GM12878 (cell line): ENCODE measurements at regions not wholly inside any gene's neighbourhood (a gene's known extent, or its start where the extent isn't known, plus 50 kb on each side); places are given as distances from the start of the nearest gene placed in this dataset.

ENCODE experiments used
- ATAC-seq: fragments of 200-7000 bp; cut with Tn5 transposase; 3 replicates; pipeline ENCODE4 v1.9.1; 2020; ENCODE audit warnings: mild to moderate bottlenecking, moderate library complexity
- BruUV-seq: library from RNA; stranded (reverse); fragments of 400-500 nt; replicated peaks from 2 replicates; lab custom pipeline; 2021; lab: Mats Ljungman, UMichigan
- CTCF ChIA-PET: fragments of 300-600 bp; sonication (Branson Sonifier 250); formaldehyde crosslinking; extraction: SDS; loops from one replicate; lab custom pipeline; 2021; ENCODE audit warnings: inconsistent platforms; lab: Yijun Ruan, JAX
- POLR2A ChIA-PET: fragments of 350-600 bp; formaldehyde crosslinking; extraction: SDS; loops from one replicate; lab custom pipeline; 2021; ENCODE audit warnings: inconsistent platforms; lab: Charles Lee
- RAD21 ChIA-PET: fragments of 300-600 bp; sonication (Branson Sonifier 250); formaldehyde crosslinking; loops from one replicate; lab custom pipeline; 2023; ENCODE audit warnings: antibody characterized with exemption; ENCODE audit not compliant: unreplicated experiment; lab: Charles Lee
- SMC1A ChIA-PET: fragments of 300-600 bp; sonication (Branson Sonifier 250); formaldehyde crosslinking; loops from one replicate; lab custom pipeline; 2023; ENCODE audit not compliant: unreplicated experiment, uncharacterized antibody; lab: Charles Lee
- DNase-seq: peaks from one replicate; pipeline ENCODE4 v3.0.0-alpha.2; 2011; ENCODE audit warnings: low read depth, low spot score
- FAIRE-seq: peaks from 3 replicates; lab custom pipeline; 2011; peaks lifted over from hg19 to GRCh38; lab: Jason Lieb, UNC
- H2AFZ ChIP-seq: 2 replicates; pipeline ENCODE4 v1.6.0; 2011; ENCODE audit warnings: low read depth, low read length, control low read depth; ENCODE audit not compliant: control insufficient read depth
- H3K27ac ChIP-seq: 2 replicates; pipeline ENCODE4 v1.5.1; 2011; ENCODE audit warnings: control low read depth; ENCODE audit not compliant: control insufficient read depth, insufficient read depth
- H3K27me3 ChIP-seq, 2 experiments: replicated peaks in 1 of 2; 2 replicates each; pipeline versions ENCODE4 v1.6.0 to v1.6.1; 2011; ENCODE audit warnings: low read length in 1 of 2; ENCODE audit not compliant: control insufficient read depth in 2 of 2, insufficient read depth in 2 of 2
- H3K36me3 ChIP-seq, 2 experiments: 2 replicates each; pipeline ENCODE4 v1.5.1; 2011; ENCODE audit warnings: low read length in 1 of 2; ENCODE audit not compliant: control insufficient read depth in 2 of 2, insufficient read depth in 2 of 2
- H3K4me1 ChIP-seq: 2 replicates; pipeline ENCODE4 v1.6.1; 2011; ENCODE audit warnings: mild to moderate bottlenecking, low read length, moderate library complexity, mixed read lengths; ENCODE audit not compliant: control insufficient read depth, insufficient read depth
- H3K4me2 ChIP-seq: 2 replicates; pipeline ENCODE4 v1.6.0; 2011; ENCODE audit warnings: control low read depth; ENCODE audit not compliant: control insufficient read depth, insufficient read depth
- H3K4me3 ChIP-seq: fragments of 200-600 bp; sonication (generic); 2 replicates; pipeline ENCODE4 v1.5.1; 2016
- H3K79me2 ChIP-seq: 2 replicates; pipeline ENCODE4 v1.6.0; 2011; ENCODE audit warnings: low read length; ENCODE audit not compliant: control insufficient read depth, insufficient read depth
- H3K9ac ChIP-seq: 2 replicates; pipeline ENCODE4 v1.8.0; 2011; ENCODE audit warnings: low read length, control low read depth, mixed read lengths; ENCODE audit not compliant: control insufficient read depth, insufficient read depth
- H3K9me3 ChIP-seq: replicated peaks from 3 replicates; pipeline ENCODE4 v1.5.1; 2011; ENCODE audit warnings: mild to moderate bottlenecking, low read length; ENCODE audit not compliant: control insufficient read depth, insufficient read depth
- H4K20me1 ChIP-seq: 2 replicates; pipeline ENCODE4 v1.6.0; 2011; ENCODE audit not compliant: control insufficient read depth, insufficient read depth
- RAD21 ChIP-seq: IDR thresholded peaks from 2 replicates; pipeline ENCODE4 v1.6.1; 2011; ENCODE audit warnings: mild to moderate bottlenecking, low read depth, low read length, moderate library complexity; ENCODE audit not compliant: insufficient read depth
- SMC3 ChIP-seq: IDR thresholded peaks from 2 replicates; pipeline ENCODE4 v1.6.1; 2011; ENCODE audit warnings: low read length, improper control_type of control experiment, borderline replicate concordance
- TCF3 ChIP-seq: IDR thresholded peaks from 2 replicates; pipeline ENCODE4 v1.6.1; 2012; ENCODE audit warnings: low read depth, mild to moderate bottlenecking, low read length, borderline replicate concordance; ENCODE audit not compliant: insufficient read depth
- ZNF274 ChIP-seq: IDR thresholded peaks from one replicate; pipeline ENCODE4 v1.8.0; 2011; ENCODE audit not compliant: insufficient read length, insufficient read depth
- WGBS: methylation state at CpG from one replicate; pipeline ENCODE4 v1.1.6; 2016; ENCODE audit warnings: low lambda C conversion rate; ENCODE audit not compliant: insufficient replicate concordance, insufficient coverage; ENCODE audit errors: missing lambda C conversion rate; 5-methylcytosine and 5-hydroxymethylcytosine counted together
- in situ Hi-C: fragments of 300-500 bp; cut with MboI; formaldehyde crosslinking; loops from 9 replicates; pipeline ENCODE4 v1.14.3; 2018; ENCODE audit warnings: mixed read lengths
- intact Hi-C: fragments of 100-400 bp; cut with micrococcal nuclease; formaldehyde crosslinking; loops from one replicate; pipeline ENCODE4 v1.14.2; 2022; ENCODE audit not compliant: unreplicated experiment
- TF ChIP-seq, protein P1 (sequence below): fragments of 450-650 bp; formaldehyde crosslinking; IDR thresholded peaks from 2 replicates; pipeline ENCODE4 v1.4.0; 2022; ENCODE audit warnings: mild to moderate bottlenecking, moderate library complexity
- TF ChIP-seq, protein P2 (sequence below): fragments of 150-350 bp; IDR thresholded peaks from 2 replicates; pipeline ENCODE4 v1.6.1; 2014; ENCODE audit warnings: mild to moderate bottlenecking, low read depth, low read length
- TF ChIP-seq, protein P3 (sequence below): IDR thresholded peaks from 2 replicates; pipeline ENCODE4 v1.6.1; 2011; ENCODE audit warnings: borderline replicate concordance, low read depth, mild to moderate bottlenecking, moderate library complexity, low read length; ENCODE audit not compliant: insufficient read depth, poor library complexity, severe bottlenecking
- TF ChIP-seq, protein P4 (sequence below): fragments of 450-650 bp; IDR thresholded peaks from 2 replicates; pipeline ENCODE4 v1.6.1; 2018; ENCODE audit warnings: borderline replicate concordance, mild to moderate bottlenecking; ENCODE audit not compliant: partially characterized antibody
- TF ChIP-seq, protein P5 (sequence below): fragments of 450-650 bp; formaldehyde crosslinking; IDR thresholded peaks from 2 replicates; pipeline ENCODE4 v1.4.0; 2020; ENCODE audit warnings: mild to moderate bottlenecking, moderate library complexity

DNA sequence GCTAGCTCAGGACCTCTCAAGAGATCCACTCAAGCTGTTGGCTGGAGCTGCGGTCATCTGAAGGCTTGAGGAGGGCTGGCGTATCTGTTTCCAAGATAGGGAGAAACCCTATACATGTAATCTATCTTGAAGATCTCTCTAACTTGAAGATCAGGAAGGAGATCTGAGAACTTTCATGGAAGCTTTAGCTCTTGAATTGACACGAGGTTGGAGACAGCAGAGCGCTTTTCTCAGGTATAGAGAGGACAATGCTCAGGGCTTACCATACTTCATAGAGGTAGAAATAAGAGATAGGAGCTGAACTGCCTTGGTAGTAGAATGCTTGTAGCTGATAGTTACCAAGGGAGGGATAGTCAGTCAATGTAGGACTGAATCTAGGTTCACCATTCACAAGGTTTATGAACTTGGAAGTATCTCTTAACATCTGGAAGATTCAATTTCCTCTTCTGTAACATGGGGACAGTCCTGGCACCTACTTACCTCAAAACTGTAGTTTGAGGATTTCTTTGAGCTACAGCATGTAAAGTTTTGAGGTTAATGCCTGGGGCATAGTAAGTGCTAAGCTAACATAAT is 267.0 kb upstream of the MAF start:
- SMC1A ChIA-PET: no interaction called here
- no peak for DNase-seq
- POLR2A ChIA-PET: no interaction called here
- H3K4me1 ChIP-seq: no peaks in the 10 kb centered on the region
- no peak for FAIRE-seq
- no peak overlapping the region for H2AFZ ChIP-seq
- no peak overlapping the region for H3K9ac ChIP-seq
- H3K79me2 ChIP-seq: no peaks in the 10 kb centered on the region
- no peaks in the 10 kb centered on the region for H4K20me1 ChIP-seq
- no peaks in the 10 kb centered on the region; the same call in 2 of the 3 replicates for H3K9me3 ChIP-seq
- no peak overlapping the region for H3K4me2 ChIP-seq
- no TSS peak for BruUV-seq
- H3K27me3 ChIP-seq: no peaks in the 10 kb centered on the region
- CTCF ChIA-PET: no interaction called here
- WGBS: 21% methylated on average over 4 of the region's 4 CpGs
- in situ Hi-C loops: no loop called here
- H3K4me3 ChIP-seq: no peak overlapping the region
- H3K27ac ChIP-seq: no peak overlapping the region
- intact Hi-C loops: no loop called here
- H3K36me3 ChIP-seq: no peaks in the 10 kb centered on the region
- ATAC-seq: no peak
- RAD21 ChIA-PET: no interaction called here
- TF ChIP-seq, protein P1, sequence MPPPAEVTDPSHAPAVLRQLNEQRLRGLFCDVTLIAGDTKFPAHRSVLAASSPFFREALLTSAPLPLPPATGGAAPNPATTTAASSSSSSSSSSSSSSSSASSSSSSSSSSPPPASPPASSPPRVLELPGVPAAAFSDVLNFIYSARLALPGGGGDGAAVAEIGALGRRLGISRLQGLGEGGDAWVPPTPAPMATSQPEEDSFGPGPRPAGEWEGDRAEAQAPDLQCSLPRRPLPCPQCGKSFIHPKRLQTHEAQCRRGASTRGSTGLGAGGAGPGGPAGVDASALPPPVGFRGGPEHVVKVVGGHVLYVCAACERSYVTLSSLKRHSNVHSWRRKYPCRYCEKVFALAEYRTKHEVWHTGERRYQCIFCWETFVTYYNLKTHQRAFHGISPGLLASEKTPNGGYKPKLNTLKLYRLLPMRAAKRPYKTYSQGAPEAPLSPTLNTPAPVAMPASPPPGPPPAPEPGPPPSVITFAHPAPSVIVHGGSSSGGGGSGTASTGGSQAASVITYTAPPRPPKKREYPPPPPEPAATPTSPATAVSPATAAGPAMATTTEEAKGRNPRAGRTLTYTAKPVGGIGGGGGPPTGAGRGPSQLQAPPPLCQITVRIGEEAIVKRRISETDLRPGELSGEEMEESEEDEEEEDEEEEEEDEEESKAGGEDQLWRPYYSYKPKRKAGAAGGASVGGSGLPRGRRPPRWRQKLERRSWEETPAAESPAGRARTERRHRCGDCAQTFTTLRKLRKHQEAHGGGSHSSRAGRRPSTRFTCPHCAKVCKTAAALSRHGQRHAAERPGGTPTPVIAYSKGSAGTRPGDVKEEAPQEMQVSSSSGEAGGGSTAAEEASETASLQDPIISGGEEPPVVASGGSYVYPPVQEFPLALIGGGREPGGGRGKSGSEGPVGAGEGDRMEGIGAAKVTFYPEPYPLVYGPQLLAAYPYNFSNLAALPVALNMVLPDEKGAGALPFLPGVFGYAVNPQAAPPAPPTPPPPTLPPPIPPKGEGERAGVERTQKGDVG (CRISPR knock-in tag): no peak
- TF ChIP-seq, protein P2, sequence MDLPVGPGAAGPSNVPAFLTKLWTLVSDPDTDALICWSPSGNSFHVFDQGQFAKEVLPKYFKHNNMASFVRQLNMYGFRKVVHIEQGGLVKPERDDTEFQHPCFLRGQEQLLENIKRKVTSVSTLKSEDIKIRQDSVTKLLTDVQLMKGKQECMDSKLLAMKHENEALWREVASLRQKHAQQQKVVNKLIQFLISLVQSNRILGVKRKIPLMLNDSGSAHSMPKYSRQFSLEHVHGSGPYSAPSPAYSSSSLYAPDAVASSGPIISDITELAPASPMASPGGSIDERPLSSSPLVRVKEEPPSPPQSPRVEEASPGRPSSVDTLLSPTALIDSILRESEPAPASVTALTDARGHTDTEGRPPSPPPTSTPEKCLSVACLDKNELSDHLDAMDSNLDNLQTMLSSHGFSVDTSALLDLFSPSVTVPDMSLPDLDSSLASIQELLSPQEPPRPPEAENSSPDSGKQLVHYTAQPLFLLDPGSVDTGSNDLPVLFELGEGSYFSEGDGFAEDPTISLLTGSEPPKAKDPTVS: no peak
- TF ChIP-seq, protein P3, sequence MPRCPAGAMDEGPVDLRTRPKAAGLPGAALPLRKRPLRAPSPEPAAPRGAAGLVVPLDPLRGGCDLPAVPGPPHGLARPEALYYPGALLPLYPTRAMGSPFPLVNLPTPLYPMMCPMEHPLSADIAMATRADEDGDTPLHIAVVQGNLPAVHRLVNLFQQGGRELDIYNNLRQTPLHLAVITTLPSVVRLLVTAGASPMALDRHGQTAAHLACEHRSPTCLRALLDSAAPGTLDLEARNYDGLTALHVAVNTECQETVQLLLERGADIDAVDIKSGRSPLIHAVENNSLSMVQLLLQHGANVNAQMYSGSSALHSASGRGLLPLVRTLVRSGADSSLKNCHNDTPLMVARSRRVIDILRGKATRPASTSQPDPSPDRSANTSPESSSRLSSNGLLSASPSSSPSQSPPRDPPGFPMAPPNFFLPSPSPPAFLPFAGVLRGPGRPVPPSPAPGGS: no peak
- TF ChIP-seq ZNF274 (no peak), SMC3 (no peak), RAD21 (no peak), TCF3 (no peak)
- TF ChIP-seq, protein P4, sequence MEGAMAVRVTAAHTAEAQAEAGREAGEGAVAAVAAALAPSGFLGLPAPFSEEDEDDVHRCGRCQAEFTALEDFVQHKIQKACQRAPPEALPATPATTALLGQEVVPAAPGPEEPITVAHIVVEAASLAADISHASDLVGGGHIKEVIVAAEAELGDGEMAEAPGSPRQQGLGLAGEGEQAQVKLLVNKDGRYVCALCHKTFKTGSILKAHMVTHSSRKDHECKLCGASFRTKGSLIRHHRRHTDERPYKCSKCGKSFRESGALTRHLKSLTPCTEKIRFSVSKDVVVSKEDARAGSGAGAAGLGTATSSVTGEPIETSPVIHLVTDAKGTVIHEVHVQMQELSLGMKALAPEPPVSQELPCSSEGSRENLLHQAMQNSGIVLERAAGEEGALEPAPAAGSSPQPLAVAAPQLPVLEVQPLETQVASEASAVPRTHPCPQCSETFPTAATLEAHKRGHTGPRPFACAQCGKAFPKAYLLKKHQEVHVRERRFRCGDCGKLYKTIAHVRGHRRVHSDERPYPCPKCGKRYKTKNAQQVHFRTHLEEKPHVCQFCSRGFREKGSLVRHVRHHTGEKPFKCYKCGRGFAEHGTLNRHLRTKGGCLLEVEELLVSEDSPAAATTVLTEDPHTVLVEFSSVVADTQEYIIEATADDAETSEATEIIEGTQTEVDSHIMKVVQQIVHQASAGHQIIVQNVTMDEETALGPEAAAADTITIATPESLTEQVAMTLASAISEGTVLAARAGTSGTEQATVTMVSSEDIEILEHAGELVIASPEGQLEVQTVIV: no peak
- TF ChIP-seq, protein P5, sequence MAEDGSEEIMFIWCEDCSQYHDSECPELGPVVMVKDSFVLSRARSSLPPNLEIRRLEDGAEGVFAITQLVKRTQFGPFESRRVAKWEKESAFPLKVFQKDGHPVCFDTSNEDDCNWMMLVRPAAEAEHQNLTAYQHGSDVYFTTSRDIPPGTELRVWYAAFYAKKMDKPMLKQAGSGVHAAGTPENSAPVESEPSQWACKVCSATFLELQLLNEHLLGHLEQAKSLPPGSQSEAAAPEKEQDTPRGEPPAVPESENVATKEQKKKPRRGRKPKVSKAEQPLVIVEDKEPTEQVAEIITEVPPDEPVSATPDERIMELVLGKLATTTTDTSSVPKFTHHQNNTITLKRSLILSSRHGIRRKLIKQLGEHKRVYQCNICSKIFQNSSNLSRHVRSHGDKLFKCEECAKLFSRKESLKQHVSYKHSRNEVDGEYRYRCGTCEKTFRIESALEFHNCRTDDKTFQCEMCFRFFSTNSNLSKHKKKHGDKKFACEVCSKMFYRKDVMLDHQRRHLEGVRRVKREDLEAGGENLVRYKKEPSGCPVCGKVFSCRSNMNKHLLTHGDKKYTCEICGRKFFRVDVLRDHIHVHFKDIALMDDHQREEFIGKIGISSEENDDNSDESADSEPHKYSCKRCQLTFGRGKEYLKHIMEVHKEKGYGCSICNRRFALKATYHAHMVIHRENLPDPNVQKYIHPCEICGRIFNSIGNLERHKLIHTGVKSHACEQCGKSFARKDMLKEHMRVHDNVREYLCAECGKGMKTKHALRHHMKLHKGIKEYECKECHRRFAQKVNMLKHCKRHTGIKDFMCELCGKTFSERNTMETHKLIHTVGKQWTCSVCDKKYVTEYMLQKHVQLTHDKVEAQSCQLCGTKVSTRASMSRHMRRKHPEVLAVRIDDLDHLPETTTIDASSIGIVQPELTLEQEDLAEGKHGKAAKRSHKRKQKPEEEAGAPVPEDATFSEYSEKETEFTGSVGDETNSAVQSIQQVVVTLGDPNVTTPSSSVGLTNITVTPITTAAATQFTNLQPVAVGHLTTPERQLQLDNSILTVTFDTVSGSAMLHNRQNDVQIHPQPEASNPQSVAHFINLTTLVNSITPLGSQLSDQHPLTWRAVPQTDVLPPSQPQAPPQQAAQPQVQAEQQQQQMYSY (CRISPR knock-in tag): no peak
